Right kidney (tissue), 1 donor: ENCODE measurements at regions not wholly inside any gene's neighbourhood (a gene's known extent, or its start where the extent isn't known, plus 50 kb on each side); places are given as distances from the start of the nearest gene placed in this dataset.

Experiments used
- DNase-seq: peaks from one replicate; pipeline ENCODE4 v3.0.0-alpha.2; 2016

- no peak for DNase-seq
These were observed 141.6 kb upstream of the STT3B start for GRCh38 chr3:31391150-31391549.

DNA sequence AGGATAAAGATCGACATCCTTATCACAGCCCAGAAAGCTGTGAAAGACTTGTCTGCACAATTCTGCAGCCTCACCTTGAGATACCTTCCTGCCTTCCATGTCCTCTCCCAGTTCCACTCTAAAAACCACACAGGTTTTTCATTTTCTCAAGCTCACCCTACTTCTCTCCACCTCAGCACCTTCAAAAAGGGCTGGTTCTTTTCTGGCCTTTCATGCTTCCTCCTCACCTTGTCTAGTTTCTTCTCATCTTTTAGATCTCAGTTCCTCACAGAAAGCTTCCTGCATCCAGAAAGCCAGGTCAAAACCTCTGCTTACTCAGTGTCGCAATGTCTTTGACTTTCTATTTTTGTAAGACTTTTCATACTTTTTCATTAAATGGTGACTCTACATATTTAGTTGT lies 140.2 kb upstream of the STT3B start:
- no peak for DNase-seq

DNA sequence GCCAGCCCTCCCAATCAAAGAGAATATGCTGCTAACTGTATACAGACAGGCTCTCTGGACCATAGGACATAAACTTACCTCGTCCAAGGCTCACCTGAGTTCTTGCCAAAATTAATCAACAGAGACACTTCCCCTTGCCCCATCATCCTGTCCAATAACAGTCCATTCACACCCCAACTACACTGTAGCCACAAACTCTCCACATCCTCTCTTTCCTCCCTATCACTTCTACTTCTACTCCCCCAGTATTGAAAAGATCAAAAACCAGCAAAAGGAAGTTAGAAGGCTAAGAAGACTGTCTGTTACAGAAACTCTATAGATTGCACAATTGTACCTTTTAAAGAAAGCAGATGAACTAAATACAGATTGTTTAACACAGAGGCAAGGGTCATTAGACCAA lies 133.5 kb upstream of the STT3B start:
- no peak for DNase-seq

DNA sequence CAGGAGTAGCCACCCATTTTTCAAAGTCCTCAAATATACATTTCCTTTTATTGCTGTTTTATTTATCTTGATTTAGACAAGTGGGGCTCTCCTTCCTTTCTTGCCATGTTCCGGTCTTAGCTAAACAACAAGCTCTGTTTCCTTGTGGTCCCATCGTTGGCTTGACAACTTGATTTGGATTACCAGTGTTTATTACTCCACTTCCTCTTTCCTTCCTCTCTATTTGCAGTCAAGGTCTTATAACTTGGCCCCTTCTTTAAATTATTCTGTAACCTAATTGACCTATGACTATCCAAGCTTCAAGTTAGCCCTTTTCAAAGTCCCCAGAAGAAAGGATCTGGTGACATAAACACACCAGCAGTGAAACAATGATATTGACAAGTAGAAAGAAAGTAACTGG lies 130.6 kb upstream of the STT3B start:
- DNase-seq = no peak

DNA sequence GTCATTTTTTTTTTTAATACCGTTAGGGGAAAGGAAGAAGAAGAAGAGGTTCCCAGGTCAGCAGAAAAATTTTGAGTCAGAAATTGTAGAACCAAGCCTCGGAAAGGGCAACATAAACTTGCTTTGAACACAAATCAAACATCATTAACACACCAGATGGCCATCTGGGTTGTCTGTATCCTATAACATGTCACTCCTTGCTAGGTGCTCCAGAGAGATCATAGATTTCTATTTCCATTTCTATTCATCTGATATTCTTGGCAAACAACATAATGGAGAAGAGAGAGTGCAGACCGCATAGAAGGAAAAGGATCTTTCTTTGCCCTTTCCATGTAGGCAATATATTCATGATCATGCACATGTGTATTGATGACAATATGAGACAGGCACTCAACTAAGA lies 129.5 kb upstream of the STT3B start:
- no peak for DNase-seq

GRCh38 chr3:31404871-31405270 lies 127.9 kb upstream of the STT3B start:
- no peak for DNase-seq

DNA sequence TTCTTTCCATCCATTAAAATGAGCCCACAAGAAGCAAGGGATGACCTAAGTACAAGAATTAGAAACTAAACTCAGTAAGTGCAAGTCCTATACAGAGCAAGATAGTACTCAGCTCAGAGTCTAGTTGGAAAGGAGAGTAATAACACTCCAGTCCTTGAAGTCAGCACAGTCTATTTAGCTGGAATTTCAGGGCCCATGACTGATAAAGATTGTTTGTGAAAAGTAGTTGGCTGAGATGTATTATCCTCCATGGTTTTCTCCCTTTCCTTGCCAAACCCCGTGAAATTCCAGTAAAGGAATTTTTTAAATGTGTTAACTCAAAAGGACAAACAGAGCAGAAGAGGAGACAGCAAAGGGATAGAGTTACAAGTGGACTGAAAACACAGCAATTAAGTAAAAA lies 127.2 kb upstream of the STT3B start:
- DNase-seq = no peak

GRCh38 chr3:31406896-31407295 lies 125.8 kb upstream of the STT3B start:
- DNase-seq = no peak

GRCh38 chr3:31407665-31408064 lies 125.1 kb upstream of the STT3B start:
- no peak for DNase-seq

DNA sequence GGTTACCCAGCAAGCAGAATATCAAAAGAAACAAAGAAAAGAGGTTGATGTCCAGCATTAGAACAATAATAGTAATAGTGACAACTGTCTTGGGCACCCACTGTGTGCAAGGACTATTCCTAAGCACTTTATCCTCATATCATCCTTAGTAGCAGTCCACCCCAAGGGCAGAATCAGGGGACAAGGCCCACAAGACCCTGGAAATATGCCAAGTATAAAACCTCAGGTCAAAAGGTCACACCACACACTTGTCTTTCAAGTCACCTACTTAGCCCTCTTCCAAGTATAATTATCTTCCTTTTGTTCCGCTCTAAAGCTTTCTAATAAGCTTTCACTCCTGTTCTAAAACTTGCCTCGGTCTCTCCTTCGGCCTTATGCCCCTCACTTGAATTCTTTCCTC lies 124.0 kb upstream of the STT3B start:
- DNase-seq = no peak

- DNase-seq = no peak
These were observed 123.3 kb upstream of the STT3B start for GRCh38 chr3:31409389-31409788.

DNA sequence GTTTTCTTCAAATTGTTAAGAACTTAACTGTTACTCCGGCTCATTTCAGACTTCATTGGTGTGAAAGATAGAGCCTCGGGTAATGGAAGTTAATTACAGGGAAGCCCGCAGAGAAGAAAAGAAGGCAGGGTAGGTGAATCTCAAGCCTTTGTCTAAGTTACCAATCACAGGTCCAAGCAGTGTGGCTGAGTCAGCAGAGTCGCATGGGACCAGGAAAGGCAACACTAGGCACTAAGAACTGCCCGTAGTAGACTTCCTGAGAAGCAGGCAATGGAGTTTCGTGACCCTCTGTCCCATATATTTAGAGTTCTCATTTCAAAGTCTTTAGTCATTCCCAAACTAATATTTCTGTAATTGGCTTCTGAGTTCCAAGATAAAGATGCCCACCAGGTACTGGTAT lies 122.9 kb upstream of the STT3B start:
- DNase-seq = no peak

GRCh38 chr3:31410411-31410810 lies 122.3 kb upstream of the STT3B start:
- no peak for DNase-seq

GRCh38 chr3:31412832-31413231 lies 119.9 kb upstream of the STT3B start:
- DNase-seq = no peak

DNA sequence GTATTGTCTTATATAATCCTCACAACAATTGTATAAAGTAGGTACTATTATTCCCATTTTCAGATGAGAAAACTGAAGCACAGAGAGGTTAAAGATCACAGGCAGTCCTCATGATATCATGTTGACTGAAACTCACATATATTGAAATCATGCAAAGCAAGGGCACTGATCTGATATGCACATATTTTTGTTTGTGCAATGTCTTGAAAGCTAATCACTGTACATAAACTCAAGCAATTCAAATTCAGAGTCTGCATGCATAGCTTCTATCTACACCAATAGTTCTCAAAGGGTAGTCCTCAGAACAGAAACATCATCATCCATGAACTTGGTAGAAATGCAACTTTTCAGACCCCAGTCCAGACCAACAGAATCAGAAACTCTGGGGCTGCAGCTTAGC lies 119.2 kb upstream of the STT3B start:
- DNase-seq = no peak

DNA sequence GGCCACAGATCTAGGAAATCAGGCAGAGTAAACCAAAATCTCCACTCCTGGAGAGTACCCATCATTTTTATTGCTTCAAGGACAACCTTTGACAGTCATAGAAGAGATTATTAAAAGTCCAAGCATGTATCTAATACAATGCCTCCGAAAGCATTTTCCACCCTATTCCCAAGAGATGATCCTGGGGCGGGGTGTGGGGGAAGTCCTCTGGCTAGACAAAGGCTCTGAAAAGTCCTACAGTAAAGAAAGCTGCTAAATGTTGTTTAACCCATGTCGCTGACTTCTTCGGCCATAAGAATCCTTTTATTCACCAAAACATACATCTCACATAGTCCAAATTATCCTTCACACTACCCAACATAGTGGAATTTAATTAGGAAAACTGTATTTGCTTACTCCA lies 115.7 kb upstream of the STT3B start:
- DNase-seq = no peak

DNA sequence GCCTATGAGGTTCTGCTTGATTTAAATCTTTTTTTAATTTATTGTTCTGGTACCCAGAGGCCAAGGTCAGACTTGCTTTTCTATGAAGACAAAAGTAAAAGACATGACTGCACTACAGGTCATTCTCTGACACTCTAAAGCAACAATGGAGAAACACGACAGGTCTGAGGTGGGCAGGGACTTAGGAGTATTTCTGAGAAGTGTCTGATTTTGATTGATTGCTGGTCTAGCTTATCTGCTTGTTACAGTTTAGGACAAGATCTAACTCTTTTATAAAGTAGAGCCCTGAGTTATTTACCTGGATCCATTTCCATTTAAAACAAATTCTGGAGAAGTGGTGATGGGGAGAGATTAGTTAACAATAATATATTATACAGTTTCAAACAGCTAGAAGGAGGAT lies 115.2 kb upstream of the STT3B start:
- DNase-seq = no peak

GRCh38 chr3:31420311-31420710 lies 112.4 kb upstream of the STT3B start:
- no peak for DNase-seq

GRCh38 chr3:31421314-31422048 lies 111.2 kb upstream of the STT3B start:
- DNase-seq = no peak

- DNase-seq = no peak
These were observed 110.5 kb upstream of the STT3B start for GRCh38 chr3:31422237-31422636.

GRCh38 chr3:31423482-31423881 lies 109.2 kb upstream of the STT3B start:
- DNase-seq = no peak

- no peak for DNase-seq
These were observed 107.3 kb upstream of the STT3B start for GRCh38 chr3:31425401-31425800.

GRCh38 chr3:31427623-31428022 lies 105.1 kb upstream of the STT3B start:
- DNase-seq = no peak

GRCh38 chr3:31431321-31431720 lies 101.4 kb upstream of the STT3B start:
- DNase-seq = no peak
